GM19397 (cell line): ENCODE measurements at regions not wholly inside any gene's neighbourhood (a gene's known extent, or its start where the extent isn't known, plus 50 kb on each side); places are given as distances from the start of the nearest gene placed in this dataset.
"Not testable (repeated sequence)": the region's sequence is repeated elsewhere in the genome, so short reads cannot be mapped to it uniquely, and the experiment has no call there.

Experiments
- ATAC-seq: cut with Tn5 transposase; IDR thresholded peaks from one replicate; pipeline ENCODE4 v1.9.1; 2021; ENCODE audit warnings: mild to moderate bottlenecking, moderate library complexity; ENCODE audit not compliant: unreplicated experiment

DNA sequence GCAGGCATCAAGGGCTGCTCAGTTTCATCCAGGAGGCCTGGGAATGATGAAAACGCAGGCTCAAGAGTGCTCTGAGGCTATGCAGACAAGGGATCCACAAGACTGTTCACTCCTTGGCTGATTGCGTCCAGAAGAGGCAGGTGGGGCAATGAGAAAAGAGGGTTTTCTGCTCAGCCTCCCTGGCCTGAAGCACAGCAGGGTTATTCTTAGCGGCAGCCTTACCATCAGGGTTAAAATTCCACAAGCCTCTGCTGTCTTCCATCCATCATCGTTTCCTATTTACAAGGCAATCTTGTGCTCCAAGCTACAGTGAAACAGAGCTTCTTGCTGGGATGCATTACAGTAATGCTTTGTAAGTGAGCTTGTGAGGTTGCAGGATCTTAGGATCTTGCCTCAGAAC lies 129.4 kb upstream of the SHH start:
- no peak for ATAC-seq

DNA sequence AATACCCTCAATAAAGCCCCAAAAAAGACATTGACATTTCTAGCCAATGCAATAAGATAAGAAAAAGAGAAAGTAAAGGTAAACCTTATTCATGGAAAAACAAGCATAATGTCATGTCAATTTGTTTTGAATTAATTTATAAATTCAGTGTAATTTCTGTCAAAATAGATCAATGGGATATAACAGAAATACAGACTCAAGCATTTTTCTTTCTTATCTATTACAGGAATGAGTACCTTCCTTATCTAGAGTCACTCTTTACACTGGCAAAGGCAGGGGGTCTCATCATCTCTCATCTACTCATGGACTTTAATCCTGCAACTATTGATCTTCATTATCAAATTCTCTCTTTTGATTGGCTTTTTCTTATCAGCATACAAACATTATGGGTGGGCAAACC lies 127.1 kb upstream of the SHH start:
- no peak for ATAC-seq

DNA sequence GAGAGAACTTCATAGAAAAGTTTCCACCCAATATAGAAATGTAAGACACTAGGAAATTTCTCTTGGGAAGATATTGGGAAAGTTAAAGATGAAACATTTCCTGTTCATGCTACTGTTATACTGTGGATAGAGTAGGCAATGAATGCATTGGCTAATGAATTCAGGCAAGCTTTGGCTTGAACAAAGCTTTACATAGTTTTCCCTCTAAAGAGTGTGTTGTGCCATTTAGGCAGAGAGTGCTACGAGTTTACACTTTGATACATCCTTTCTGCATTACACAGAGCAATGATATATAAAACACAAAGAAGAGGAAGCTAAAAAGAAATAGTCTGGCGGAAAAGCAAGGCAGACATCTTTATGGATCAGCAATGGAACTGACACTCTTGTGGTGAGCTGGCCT lies 125.9 kb upstream of the SHH start:
- ATAC-seq: no peak

DNA sequence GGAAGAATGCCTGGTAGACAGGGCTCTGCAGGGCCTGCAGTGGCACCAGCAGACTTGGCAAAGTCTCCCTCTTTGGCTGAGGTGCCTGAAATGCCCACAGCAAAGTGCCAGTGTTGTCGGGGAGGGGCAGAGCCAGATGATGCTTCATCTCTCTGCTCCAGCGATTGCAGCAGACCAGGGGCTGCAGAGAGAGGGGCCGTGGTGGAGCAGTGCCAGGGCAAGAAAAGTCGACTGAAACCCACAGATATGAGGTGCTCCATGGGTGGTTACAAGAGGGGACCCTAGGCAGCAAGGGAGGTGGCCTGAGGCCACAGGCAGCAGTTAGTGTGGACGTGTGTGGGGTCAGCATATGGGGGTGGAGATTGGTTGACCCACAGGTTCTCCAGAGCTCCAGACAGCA lies 123.5 kb upstream of the SHH start:
- no peak for ATAC-seq

DNA sequence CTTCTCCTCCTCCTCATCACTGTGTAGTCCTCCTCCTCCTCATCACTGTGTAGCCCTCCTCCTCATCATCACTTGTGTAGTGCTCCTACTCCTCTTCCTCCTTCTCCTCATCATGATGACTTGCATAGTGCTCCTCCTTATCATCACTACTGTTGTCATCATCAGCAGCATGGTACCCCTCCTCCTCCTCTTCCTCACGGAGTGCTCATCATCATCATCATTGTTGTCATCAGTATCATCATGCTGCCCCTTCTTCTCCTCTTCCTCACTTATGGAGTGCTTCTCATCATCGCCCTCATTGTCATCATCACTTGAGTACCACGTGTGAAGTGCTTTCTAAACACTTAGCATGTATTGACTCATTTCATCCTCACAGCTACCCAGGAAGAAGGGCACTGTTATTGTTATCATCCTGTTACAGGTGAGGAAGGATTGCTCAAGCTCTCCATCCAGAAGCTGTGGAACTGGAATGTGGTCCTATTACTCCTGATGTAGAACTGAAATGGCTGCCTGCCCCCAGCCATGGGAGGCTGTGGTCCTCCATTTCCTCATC lies 122.8 kb upstream of the SHH start:
- ATAC-seq: no peak

- ATAC-seq: not testable (repeated sequence)
These were observed 120.1 kb upstream of the SHH start for GRCh38 chr7:155932324-155932723.

DNA sequence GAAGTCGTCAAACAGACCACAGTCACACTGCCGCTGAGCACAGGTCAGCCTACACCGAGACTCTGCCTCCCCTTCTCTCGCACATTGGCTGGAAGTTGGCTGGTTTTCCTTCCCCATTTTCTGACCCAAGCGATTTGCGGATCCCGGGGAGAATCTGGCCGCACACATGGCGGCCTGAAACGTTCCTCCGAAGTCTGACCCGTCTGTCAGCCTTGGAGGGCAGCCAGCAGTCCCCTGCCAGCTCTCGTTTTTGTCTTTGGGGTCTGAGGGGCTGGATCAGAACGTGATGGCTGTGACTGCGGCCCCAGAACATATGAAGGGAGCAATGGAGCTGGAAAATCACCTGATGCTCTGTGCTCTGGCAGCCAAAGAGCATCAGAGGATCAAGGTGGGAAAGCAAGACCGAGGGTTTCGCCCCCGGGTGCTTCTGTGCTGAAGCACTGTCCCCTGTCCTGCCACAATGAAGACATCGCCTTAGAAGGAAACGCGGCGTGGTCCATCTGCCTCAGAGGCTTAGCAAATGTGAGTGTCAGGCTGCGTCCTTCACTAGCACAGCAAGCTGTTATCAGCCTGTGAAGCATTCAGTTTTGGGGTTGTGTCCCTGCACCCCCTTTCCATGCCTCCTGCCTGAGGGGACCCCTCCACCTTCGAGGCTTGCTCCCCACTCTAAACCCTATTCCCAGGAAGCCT lies 119.3 kb upstream of the SHH start:
- no peak for ATAC-seq

GRCh38 chr7:155930527-155930926 lies 118.3 kb upstream of the SHH start:
- no peak for ATAC-seq

DNA sequence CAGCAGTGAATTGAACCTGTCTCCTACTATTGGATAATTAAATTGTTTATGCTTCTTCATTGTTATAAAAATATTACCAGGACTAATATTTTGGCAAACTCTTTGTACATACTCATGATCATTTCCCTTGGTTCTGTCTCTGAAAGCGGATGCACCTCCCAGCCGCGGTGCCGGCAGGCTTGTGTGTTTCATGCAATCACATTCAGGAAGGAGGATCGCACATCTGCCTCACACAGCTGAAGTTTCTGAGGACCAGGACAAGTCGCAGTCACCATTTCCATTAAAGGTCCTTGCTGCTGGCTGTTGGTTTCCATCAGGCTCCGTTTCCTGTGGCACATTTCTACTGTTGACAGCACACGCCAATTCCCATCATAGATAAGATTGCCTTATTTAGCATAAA lies 117.8 kb upstream of the SHH start:
- ATAC-seq: no peak

DNA sequence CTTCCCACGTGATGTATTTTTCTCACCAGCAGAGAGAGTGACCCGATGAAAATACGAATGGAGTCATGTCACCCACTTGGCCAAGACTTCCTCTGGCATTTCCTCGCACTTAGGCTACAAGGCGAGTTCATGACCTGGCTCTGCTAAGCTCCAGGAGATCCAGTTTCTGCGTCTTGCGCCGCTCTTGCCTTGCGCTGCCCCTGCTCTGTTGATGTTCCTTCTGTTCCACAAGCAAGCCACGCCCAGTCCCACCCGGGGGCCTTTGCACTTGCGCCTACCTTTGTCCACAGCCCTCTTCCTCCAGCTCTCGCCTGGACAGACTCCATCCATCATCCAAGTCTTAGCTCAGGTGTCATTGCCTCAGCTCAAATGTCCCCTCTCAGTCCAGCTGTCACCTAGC lies 116.3 kb upstream of the SHH start:
- no peak for ATAC-seq

GRCh38 chr7:155927905-155928304 lies 115.6 kb upstream of the SHH start:
- no peak for ATAC-seq

- ATAC-seq: no peak
These were observed 113.4 kb upstream of the SHH start for GRCh38 chr7:155925682-155926081.

DNA sequence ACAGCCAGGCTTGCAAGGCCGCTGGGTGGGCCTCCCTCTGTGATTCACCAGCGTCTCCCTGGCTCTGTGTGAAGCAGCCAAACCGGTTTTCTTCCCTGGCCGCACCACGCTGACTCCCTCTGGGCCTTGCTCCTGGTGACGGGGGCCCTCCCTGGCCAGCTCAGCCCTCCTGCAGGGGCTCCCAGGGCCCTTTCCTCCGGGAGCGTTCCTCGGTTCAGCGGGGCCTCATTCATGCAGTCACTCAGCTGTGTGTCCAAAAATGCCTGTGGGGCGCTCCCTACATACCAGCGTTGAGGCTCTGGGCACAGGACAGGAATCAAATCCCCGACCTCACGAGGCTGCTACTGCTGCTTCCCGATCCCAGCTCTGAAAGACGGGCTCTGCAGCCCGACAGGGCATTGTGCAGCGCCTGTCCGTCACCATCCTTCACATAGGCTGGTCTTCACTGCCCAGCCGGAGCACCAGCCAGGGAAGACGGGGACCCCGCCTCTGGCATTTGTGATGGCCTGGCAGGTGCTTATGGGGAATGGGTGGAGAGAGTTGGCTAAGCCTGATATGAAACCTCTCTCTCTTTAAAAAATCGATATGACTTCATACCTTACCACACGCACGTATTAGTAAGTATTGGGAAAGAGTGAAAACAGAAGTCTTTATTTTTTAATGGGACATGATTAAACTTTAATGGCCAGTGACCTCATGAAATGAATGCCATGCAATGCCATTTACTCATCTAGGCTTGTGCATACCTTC lies 110.0 kb upstream of the SHH start:
- no peak for ATAC-seq

GRCh38 chr7:155921804-155922066 lies 109.5 kb upstream of the SHH start:
- ATAC-seq: no peak

DNA sequence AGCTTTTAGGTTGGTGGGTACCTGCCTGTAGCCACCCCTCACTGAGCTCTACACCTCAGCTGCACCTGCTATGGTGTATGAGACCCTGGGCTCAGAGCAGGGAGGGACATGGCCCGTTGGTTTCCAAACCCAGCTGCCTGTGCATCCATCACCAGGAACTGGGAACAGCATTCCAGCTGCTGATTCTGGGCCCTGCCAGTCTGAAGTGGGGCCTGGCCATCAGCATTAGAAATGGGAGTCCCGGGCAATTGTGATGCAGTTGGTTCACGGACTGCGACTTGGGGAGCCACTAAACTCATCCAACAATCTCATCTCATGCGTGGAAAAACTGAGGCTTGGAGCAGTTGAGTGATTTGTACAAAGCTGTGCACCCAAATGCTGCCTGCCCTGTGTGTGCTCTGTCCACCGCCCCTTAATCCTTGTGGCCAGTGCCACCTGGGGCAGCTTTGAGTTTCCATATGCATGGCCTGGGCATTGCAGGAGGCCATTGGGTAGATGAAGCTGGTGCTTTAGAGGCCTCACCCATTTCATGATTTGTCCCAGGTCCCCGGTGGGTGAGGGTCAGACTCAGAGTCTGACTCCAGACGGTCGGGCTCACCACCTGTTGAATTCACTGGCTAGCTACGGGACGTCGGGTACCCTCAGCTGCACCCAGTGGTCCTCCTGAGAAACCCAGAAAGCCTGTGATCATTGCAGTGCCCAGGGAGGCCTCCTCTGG lies 109.0 kb upstream of the SHH start:
- ATAC-seq: no peak

- ATAC-seq: no peak
These were observed 107.8 kb upstream of the SHH start for GRCh38 chr7:155920068-155920461.

- no peak for ATAC-seq
These were observed 107.3 kb upstream of the SHH start for GRCh38 chr7:155919391-155920067.

DNA sequence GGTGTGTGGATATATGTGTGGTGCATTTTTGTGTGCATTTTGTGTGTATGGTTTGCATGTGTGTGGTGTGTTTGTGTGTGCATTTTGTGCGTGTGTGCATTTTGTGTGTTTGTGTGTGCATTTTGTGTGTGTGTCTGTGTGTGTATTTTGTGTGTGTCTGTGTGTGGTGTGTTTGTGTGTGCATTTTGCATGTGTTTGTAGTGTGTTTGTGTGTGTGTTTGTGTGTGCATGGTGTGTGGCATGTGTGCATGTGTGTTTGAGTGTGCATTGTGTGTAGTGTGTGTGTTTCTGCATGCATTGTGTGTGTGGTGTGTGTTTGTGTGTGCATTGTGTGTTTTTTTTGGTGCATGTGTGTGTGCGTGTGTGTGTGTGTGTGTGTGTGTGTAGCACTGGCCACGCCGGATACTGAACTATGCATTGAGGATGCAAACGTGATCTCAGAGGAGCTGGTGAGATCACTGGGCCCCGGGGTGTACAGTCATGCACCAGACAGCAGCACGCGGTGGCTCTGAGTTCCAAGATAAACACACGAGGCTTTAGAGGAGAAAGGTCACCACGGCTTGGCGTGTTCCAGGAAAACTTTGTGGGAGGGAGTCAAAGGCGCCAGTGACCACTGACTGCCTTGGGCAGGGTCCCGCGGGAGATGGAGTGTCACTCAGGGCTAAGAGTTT lies 106.6 kb upstream of the SHH start:
- ATAC-seq: no peak

- no peak for ATAC-seq
These were observed 105.7 kb upstream of the SHH start for GRCh38 chr7:155917836-155918430.

DNA sequence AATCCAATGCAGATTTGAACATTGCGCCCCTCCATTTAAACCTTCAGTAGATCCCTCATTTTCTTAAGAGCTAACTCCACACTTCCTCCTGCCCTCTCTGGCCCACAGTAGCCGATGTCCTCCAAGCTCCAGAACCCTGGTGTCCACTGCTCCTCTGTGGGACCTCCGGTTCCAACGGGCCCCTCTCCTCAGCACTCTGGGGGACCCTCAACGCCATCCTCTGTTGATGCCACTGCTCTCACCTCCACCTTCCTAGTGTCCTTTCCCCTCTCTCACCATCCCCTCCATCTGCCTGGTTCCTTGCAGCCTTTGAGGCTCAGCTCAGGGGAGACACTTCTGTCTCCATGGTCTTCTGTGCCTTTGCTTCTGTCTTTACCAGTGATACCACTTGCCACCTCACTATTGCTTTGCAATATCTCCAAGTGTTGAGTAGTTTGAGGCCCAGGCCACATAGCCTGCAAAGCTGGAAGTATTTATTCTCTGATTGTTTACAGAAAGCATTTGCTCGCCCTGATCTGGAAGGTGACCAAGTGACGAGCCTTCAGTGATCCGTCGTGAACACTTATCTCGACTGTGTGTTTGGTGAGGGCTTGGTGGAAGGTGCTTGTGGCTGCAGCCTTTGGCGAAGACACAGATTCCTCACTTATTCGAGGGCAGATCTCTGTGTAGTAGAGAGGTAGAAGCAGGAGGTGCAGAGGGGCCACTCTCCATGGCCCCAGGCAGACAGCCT lies 104.8 kb upstream of the SHH start:
- ATAC-seq: no peak
